ENCODE measurements at regions not wholly inside any gene's neighbourhood (a gene's known extent, or its start where the extent isn't known, plus 50 kb on each side); places are given as distances from the start of the nearest gene placed in this dataset.

GRCh38 chr2:21696900-21697299, 573.1 kb downstream of the TDRD15 start:
- Histone ChIP-seq H4K5ac (ENCODE audit: low read depth, low read length) (no peak overlapping the region), H3K79me1 (ENCODE audit: low read depth in 1 of 2, low read length in 2 of 2) (no peaks in the 10 kb centered on the region), H3K27me3 (ENCODE audit: control insufficient read depth, insufficient read depth, low read length) (no peaks in the 10 kb centered on the region), H4K91ac (ENCODE audit: insufficient read depth, low read depth, low read length) (no peak overlapping the region), H4K8ac (ENCODE audit: low read depth in 2 of 2, low read length in 2 of 2) (no peak overlapping the region), H4K20me1 (ENCODE audit: insufficient read depth, low read length) (no peaks in the 10 kb centered on the region), H3K9ac (ENCODE audit: low read depth, low read length) (no peak overlapping the region), H2AFZ (replicated peaks; ENCODE audit: low read length, poor library complexity) (no peak overlapping the region), H3K9me1 (ENCODE audit: insufficient read depth, low read length) (no peaks in the 10 kb centered on the region), H3K4ac (ENCODE audit: low read depth, low read length) (no peak overlapping the region), H3K4me1 (ENCODE audit: control insufficient read depth, insufficient read depth, low read length) (no peaks in the 10 kb centered on the region), H2BK20ac (ENCODE audit: low read depth, low read length) (no peak overlapping the region), H3K14ac (replicated peaks; ENCODE audit: low read depth, low read length) (no peak overlapping the region), H2BK15ac (ENCODE audit: low read depth, low read length) (no peak overlapping the region), H3K4me2 (ENCODE audit: low read depth, low read length) (no peak overlapping the region), H2BK120ac (ENCODE audit: low read depth, low read length) (no peak overlapping the region), H3K4me3 (ENCODE audit: insufficient read depth, low read depth, low read length) (no peak overlapping the region), H3K27ac (ENCODE audit: insufficient read depth, low read length) (no peak overlapping the region), H2AK5ac (ENCODE audit: low read depth, low read length) (no peak overlapping the region), H3K56ac (ENCODE audit: extremely low read depth, insufficient read depth, low read length) (no peak overlapping the region), H3K23ac (ENCODE audit: low read depth, low read length) (no peak overlapping the region), H2BK5ac (ENCODE audit: low read depth, low read length, poor library complexity, severe bottlenecking) (no peak overlapping the region), H3K9me3 (ENCODE audit: control insufficient read depth, insufficient read depth, low read length) (no peaks in the 10 kb centered on the region), H2AK9ac (replicated peaks; ENCODE audit: low read depth, low read length, poor library complexity) (no peak overlapping the region), H3K18ac (ENCODE audit: low read depth, low read length) (no peak overlapping the region), H3K36me3 (ENCODE audit: control insufficient read depth, insufficient read depth, low read length) (no peaks in the 10 kb centered on the region)
- CTCF ChIA-PET, result no interaction called here
- WGBS, 2 experiments (ENCODE audit: extremely low coverage in 2 of 2, insufficient read length in 1 of 2), result no CpG with 5 or more reads among the region's 4 CpGs
- ATAC-seq (ENCODE audit: low read depth), result no peak
- TF ChIP-seq, protein P1, sequence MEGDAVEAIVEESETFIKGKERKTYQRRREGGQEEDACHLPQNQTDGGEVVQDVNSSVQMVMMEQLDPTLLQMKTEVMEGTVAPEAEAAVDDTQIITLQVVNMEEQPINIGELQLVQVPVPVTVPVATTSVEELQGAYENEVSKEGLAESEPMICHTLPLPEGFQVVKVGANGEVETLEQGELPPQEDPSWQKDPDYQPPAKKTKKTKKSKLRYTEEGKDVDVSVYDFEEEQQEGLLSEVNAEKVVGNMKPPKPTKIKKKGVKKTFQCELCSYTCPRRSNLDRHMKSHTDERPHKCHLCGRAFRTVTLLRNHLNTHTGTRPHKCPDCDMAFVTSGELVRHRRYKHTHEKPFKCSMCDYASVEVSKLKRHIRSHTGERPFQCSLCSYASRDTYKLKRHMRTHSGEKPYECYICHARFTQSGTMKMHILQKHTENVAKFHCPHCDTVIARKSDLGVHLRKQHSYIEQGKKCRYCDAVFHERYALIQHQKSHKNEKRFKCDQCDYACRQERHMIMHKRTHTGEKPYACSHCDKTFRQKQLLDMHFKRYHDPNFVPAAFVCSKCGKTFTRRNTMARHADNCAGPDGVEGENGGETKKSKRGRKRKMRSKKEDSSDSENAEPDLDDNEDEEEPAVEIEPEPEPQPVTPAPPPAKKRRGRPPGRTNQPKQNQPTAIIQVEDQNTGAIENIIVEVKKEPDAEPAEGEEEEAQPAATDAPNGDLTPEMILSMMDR (conservative IDR thresholded peaks at IDR 0.05; ENCODE audit: low read depth, low read length), result no peak
- TF ChIP-seq RFX5 (IDR thresholded peaks at IDR 0.05; ENCODE audit: low read depth, low read length) (no peak), MAZ (IDR thresholded peaks at IDR 0.05; ENCODE audit: borderline replicate concordance, low read depth, low read length) (no peak), ELK1 (IDR thresholded peaks at IDR 0.05; ENCODE audit: borderline replicate concordance, low read depth, low read length) (no peak), USF2 (IDR thresholded peaks at IDR 0.05; ENCODE audit: low read depth, low read length) (no peak), FOS (IDR thresholded peaks at IDR 0.05; ENCODE audit: low read depth, low read length) (no peak), CEBPB (IDR thresholded peaks at IDR 0.05; ENCODE audit: low read depth, low read length) (no peak), RAD21 (IDR thresholded peaks at IDR 0.05; ENCODE audit: low read length) (no peak), POLR2A (IDR thresholded peaks at IDR 0.05; ENCODE audit: low read depth, low read length) (no peak), MAFK (IDR thresholded peaks at IDR 0.05; ENCODE audit: low read depth, low read length) (no peak), CHD1 (IDR thresholded peaks at IDR 0.05; ENCODE audit: low read depth, low read length) (no peak), BHLHE40 (IDR thresholded peaks at IDR 0.05; ENCODE audit: low read depth, low read length) (no peak), NFE2L2 (IDR thresholded peaks at IDR 0.05; ENCODE audit: low read depth, low read length) (no peak), SMC3 (IDR thresholded peaks at IDR 0.05; ENCODE audit: low read depth, low read length) (no peak), MXI1 (IDR thresholded peaks at IDR 0.05; ENCODE audit: borderline replicate concordance, low read depth, low read length) (no peak), RCOR1 (IDR thresholded peaks at IDR 0.05; ENCODE audit: insufficient replicate concordance, low read length) (no peak)
- dilution Hi-C loops (cut with HindIII; ENCODE audit: low sequenced_read_pairs, unreplicated experiment) (no loop called here), intact Hi-C loops (cut with micrococcal nuclease) (no loop called here), in situ Hi-C loops (cut with MboI; ENCODE audit: low sequenced_read_pairs) (no loop called here)
- no TSS peak for BruUV-seq (replicated peaks)
- POLR2A ChIA-PET (ENCODE audit: unreplicated experiment), result no interaction called here
- no peak for DNase-seq

Measured in IMR-90 (cell line).